MCF 10A (cell line): ENCODE measurements at regions not wholly inside any gene's neighbourhood (a gene's known extent, or its start where the extent isn't known, plus 50 kb on each side); places are given as distances from the start of the nearest gene placed in this dataset.

Experiments used
- BruUV-seq: library from RNA; stranded (reverse); fragments of 400-500 nt; replicated peaks from 2 replicates; lab custom pipeline; 2021; lab: Mats Ljungman, UMichigan
- CTCF ChIA-PET: fragments of 300-600 bp; sonication (Branson Sonifier 250); formaldehyde crosslinking; extraction: SDS; loops from one replicate; lab custom pipeline; 2021; ENCODE audit warnings: antibody characterized with exemption, inconsistent platforms; lab: Yijun Ruan, JAX
- POLR2A ChIA-PET: fragments of 300-600, 350-650 bp; sonication (Branson Sonifier 250); formaldehyde crosslinking; extraction: SDS; loops from one replicate; lab custom pipeline; 2020; ENCODE audit warnings: antibody characterized with exemption, inconsistent platforms; lab: Yijun Ruan, JAX
- DNase-seq: peaks from one replicate; pipeline ENCODE4 v3.0.0-alpha.2; 2018; ENCODE audit not compliant: unreplicated experiment
- H3K27ac Mint-ChIP-seq: one replicate; pipeline ENCODE4 v1.8.0; 2022; ENCODE audit warnings: mild to moderate bottlenecking, low read depth, mixed read lengths; ENCODE audit not compliant: unreplicated experiment
- H3K27me3 Mint-ChIP-seq: one replicate; pipeline ENCODE4 v1.8.0; 2022; ENCODE audit warnings: mixed read lengths; ENCODE audit not compliant: insufficient read depth, unreplicated experiment
- H3K36me3 Mint-ChIP-seq: one replicate; pipeline ENCODE4 v1.8.0; 2022; ENCODE audit warnings: mild to moderate bottlenecking, moderate library complexity, mixed read lengths; ENCODE audit not compliant: insufficient read depth, unreplicated experiment
- H3K4me1 Mint-ChIP-seq: one replicate; pipeline ENCODE4 v1.8.0; 2022; ENCODE audit warnings: mixed read lengths; ENCODE audit not compliant: insufficient read depth, unreplicated experiment
- H3K4me3 Mint-ChIP-seq: one replicate; pipeline ENCODE4 v1.8.0; 2022; ENCODE audit warnings: mild to moderate bottlenecking, moderate library complexity, mixed read lengths; ENCODE audit not compliant: unreplicated experiment
- H3K9me3 Mint-ChIP-seq: one replicate; pipeline ENCODE4 v1.8.0; 2022; ENCODE audit warnings: mixed read lengths; ENCODE audit not compliant: unreplicated experiment
- CTCF ChIP-seq: fragments of 200-600 bp; IDR thresholded peaks from one replicate; pipeline ENCODE4 v1.8.0; 2022; ENCODE audit warnings: antibody characterized with exemption, mild to moderate bottlenecking; ENCODE audit not compliant: unreplicated experiment
- intact Hi-C: fragments of 100-400 bp; cut with micrococcal nuclease; formaldehyde crosslinking; loops from 2 replicates; pipeline ENCODE4 v1.14.1; 2022

- Mint-ChIP-seq H3K9me3 (peaks cover 30% of the 10 kb centered on the region), H3K27me3 (no peaks in the 10 kb centered on the region), H3K36me3 (no peaks in the 10 kb centered on the region), H3K27ac (no peak overlapping the region), H3K4me1 (no peaks in the 10 kb centered on the region), H3K4me3 (no peak overlapping the region)
- intact Hi-C loops = no loop called here
- ChIA-PET POLR2A (no interaction called here), CTCF (no interaction called here)
- BruUV-seq = no TSS peak
- TF ChIP-seq CTCF = no peak
- DNase-seq = peak; percentile 56
Observed at GRCh38 chr1:189269011-189269410, 1208.7 kb downstream of the BRINP3 start.

DNA sequence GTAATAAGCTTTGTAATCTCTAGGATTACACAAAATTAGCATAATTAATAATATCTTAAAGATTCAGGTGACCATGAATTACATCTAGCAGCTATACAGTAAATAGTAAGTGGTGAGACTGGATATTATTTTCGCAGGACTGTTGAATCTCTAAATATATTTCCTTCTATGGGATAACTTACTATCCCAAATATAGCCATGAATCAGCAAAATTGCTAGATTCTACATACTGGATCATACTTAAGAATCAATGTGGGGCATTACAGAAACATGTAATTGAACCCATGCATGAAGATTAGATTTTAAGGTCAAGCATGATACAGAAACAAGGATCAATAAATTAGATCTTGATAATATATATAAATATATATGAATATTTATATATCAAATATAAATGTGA is 1203.4 kb downstream of the BRINP3 start:
- Mint-ChIP-seq H3K27ac (no peak overlapping the region), H3K27me3 (no peaks in the 10 kb centered on the region), H3K9me3 (peaks cover 11% of the 10 kb centered on the region), H3K4me1 (no peaks in the 10 kb centered on the region), H3K4me3 (no peak overlapping the region), H3K36me3 (no peaks in the 10 kb centered on the region)
- ChIA-PET POLR2A (no interaction called here), CTCF (no interaction called here)
- DNase-seq = no peak
- no TSS peak for BruUV-seq
- intact Hi-C loops = no loop called here
- TF ChIP-seq CTCF = no peak

DNA sequence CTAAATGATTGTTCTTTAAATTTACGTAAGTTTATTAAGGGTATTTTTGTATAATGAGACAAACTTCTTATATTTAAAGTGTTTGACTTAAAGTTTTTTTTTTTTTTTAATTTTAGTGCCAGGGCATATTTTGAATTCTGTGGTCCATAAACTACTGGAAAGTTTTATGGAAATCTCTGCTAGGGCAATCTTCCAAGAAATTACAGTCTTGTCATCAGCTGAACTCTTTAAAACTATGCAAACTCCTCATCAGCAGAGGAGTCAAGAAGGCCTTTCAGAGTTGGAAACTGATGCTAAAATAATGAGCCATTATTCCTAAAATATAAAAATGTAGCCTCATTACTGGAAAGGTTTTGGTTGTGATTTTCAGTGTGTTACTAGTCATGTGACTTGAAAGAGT is 1201.9 kb downstream of the BRINP3 start:
- H3K36me3 Mint-ChIP-seq = no peaks in the 10 kb centered on the region
- DNase-seq = no peak
- intact Hi-C loops = no loop called here
- no peak overlapping the region for H3K27ac Mint-ChIP-seq
- CTCF ChIA-PET = interaction anchor here (0.7 kb wide), 1 partner anchor 8 kb away, joined by 5 read pairs; no protein-coding TSS in a partner anchor
- BruUV-seq = no TSS peak
- TF ChIP-seq CTCF = no peak
- no peaks in the 10 kb centered on the region for H3K27me3 Mint-ChIP-seq
- no peak overlapping the region for H3K4me3 Mint-ChIP-seq
- POLR2A ChIA-PET = no interaction called here
- H3K4me1 Mint-ChIP-seq = no peaks in the 10 kb centered on the region
- H3K9me3 Mint-ChIP-seq = peaks cover 9% of the 10 kb centered on the region

DNA sequence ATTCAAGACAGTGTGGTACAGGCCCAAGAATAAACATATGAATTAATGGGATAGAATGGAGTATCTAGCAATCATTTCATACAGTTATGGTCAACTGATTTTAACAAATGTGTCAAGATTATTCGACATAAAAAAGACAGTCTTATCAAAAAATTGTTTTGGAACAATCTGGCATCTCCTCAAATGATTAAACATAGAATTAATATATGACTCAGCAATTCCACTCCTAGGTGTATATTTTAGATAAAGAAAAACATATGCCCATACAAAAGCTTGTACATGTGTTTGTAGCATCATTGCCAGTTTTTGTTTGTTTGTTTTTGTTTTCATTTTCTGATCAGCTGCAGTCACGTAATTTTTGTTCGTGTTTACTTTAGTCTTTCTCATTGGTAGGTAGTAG is 1188.3 kb downstream of the BRINP3 start:
- Mint-ChIP-seq H3K4me1 (no peaks in the 10 kb centered on the region), H3K27me3 (no peaks in the 10 kb centered on the region), H3K27ac (no peak overlapping the region), H3K36me3 (no peaks in the 10 kb centered on the region), H3K9me3 (no peaks in the 10 kb centered on the region), H3K4me3 (no peak overlapping the region)
- TF ChIP-seq CTCF = no peak
- ChIA-PET POLR2A (no interaction called here), CTCF (no interaction called here)
- intact Hi-C loops = no loop called here
- BruUV-seq = no TSS peak
- no peak for DNase-seq
